Lower leg skin (tissue), 4 donors: ENCODE measurements at regions not wholly inside any gene's neighbourhood (a gene's known extent, or its start where the extent isn't known, plus 50 kb on each side); places are given as distances from the start of the nearest gene placed in this dataset.
"Not testable (repeated sequence)": the region's sequence is repeated elsewhere in the genome, so short reads cannot be mapped to it uniquely, and the experiment has no call there.

Experiments used
- DNase-seq, 2 donors: peaks; one replicate each; pipeline ENCODE4 v3.0.0-alpha.2; 2019; ENCODE audit warnings: low spot score in 2 of 2
- H3K4me3 ChIP-seq: fragments of 200-600 bp; sonication (generic); 2 replicates; pipeline ENCODE4 v1.5.1; 2017; ENCODE audit warnings: mild to moderate bottlenecking, low read depth; ENCODE audit not compliant: poor library complexity, severe bottlenecking
- CTCF ChIP-seq, 3 donors: fragments of 450-650 bp; IDR thresholded peaks; one replicate each; pipeline ENCODE4 v1.5.1; 2016; ENCODE audit warnings: antibody characterized with exemption in 3 of 3, mild to moderate bottlenecking in 3 of 3, moderate library complexity in 2 of 3
- POLR2A ChIP-seq, 2 donors: fragments of 450-650 bp; IDR thresholded peaks; one replicate each; pipeline ENCODE4 v1.6.1; 2016 to 2017; ENCODE audit warnings: antibody characterized with exemption in 2 of 2, mild to moderate bottlenecking in 1 of 2, moderate library complexity in 1 of 2
- WGBS, 2 donors: methylation state at CpG; one replicate each; pipeline ENCODE4 v1.1.5; 2018; 5-methylcytosine and 5-hydroxymethylcytosine counted together
- intact Hi-C: fragments of 100-400 bp; cut with DNase I; formaldehyde crosslinking; loops from one replicate; pipeline ENCODE4 v1.15.0; 2023; ENCODE audit warnings: low total_unique reads

DNA sequence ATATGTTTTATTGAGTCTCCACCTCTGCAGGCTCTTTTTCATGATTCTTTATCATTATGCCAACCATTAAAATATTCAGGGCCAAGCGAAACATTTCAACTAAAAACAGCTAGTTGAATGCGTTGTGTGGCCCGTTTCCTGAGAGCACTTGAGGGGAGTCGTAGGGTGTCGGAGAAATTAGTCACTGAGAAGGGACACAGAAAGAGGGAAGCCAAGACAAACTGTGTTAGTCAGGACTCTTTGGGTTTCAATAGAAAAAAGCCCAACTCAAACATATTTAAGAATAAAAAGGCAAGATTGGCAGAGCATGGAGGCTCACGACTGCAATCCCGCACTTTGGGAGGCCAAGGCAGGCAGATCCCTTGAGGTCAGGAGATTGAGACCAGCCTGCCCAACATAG is 58.9 kb downstream of the MAFB start:
- intact Hi-C loops: no loop called here
- DNase-seq: no peak
- 94 to 95% methylated on average over 7 of the region's 7 CpGs for WGBS, 2 donors
- H3K4me3 ChIP-seq: no peak overlapping the region
- TF ChIP-seq CTCF (IDR thresholded peaks at IDR 0.05): no peak

GRCh38 chr20:40628877-40629276 is 60.2 kb downstream of the MAFB start:
- TF ChIP-seq CTCF (IDR thresholded peaks at IDR 0.05) (no peak), POLR2A (IDR thresholded peaks at IDR 0.05) (no peak)
- no peak overlapping the region for H3K4me3 ChIP-seq
- WGBS, 2 donors: 29 to 42% methylated on average over 10 of the region's 10 CpGs
- peak in 1 of 2 donors; percentile 47 for DNase-seq
- intact Hi-C loops: no loop called here

DNA sequence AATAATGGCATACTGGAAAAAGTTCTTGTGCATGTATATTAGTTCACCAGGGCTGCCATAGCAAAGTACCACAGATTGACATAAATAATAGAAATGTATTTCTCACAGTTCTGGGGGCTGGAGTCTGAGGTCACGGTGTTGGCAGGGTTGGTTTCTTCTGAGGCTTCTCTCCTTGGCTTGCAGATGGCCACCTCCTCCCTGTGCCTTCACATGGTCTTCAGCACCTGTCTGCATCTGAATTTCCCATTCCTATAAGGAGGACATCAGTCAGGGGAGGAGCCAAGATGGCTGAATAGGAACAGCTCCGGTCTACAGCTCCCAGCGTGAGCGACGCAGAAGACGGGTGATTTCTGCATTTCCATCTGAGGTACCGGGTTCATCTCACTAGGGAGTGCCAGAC is 70.0 kb downstream of the MAFB start:
- WGBS, 2 donors: 74 to 88% methylated on average over 2 to 7 of the region's 7 CpGs
- intact Hi-C loops, DNase-seq, H3K4me3 ChIP-seq: not testable (repeated sequence)

DNA sequence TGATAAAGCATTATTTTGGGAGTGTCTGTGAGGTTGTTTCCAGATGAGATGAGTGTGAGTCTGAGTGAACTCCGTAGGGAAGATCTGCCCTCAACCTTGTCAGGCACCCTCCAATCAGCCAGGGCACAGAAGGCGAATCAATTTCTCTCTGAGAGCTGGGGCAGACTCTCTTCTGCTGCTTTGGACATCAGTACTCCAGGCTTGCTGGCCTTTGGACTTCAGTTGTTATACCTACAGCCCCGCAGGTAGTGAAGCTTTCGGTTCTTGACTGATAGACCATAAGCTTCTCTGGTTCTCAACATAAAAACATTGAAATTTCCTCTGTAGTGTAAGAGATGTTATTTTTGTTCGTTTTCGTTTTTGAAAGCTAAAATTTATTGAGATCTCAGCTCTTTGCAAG is 71.4 kb downstream of the MAFB start:
- 93 to 95% methylated on average over 6 of the region's 6 CpGs for WGBS, 2 donors
- intact Hi-C loops: no loop called here
- H3K4me3 ChIP-seq: no peak overlapping the region
- TF ChIP-seq POLR2A (IDR thresholded peaks at IDR 0.05): no peak
- no peak for TF ChIP-seq CTCF (IDR thresholded peaks at IDR 0.05)
- DNase-seq: no peak

DNA sequence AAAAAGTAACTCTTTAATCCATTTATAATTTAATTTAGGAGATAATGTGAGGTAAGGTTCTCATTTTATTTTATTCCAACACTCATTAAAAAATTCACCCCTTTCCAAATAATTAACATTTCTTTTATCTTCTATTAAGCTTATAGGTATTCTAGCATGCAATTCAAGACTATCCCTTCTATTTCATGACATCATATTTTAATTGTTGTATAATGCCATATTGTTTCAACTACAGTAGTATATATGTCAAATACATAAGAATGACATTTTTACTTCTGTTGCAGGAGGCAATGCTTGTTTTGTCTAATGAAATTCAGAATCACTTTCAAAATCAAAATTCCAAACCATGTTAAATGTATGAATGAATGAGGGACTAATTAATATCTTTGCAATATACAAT is 76.2 kb downstream of the MAFB start:
- intact Hi-C loops: no loop called here
- TF ChIP-seq POLR2A (IDR thresholded peaks at IDR 0.05) (no peak), CTCF (IDR thresholded peaks at IDR 0.05) (no peak)
- no peak overlapping the region for H3K4me3 ChIP-seq
- no peak for DNase-seq

DNA sequence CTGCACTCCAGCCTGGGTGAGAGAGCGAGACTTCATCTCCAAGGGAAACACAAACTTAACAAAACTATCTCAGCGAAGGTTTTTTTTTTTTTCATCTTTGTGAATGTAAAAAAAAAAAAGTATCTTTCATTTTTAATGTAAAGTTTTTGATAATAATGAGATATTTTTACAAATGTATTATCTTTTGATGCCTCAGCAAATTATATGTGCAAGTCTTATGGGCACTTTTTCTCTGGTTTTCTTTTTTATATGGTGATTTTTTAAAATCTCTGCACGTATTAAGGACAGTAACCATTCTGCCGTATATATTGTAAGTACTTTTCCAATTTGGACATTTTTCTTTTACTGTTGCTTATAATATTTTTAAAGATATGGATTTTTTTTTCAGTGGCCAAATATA is 76.8 kb downstream of the MAFB start:
- TF ChIP-seq CTCF (IDR thresholded peaks at IDR 0.05) (no peak), POLR2A (IDR thresholded peaks at IDR 0.05) (no peak)
- DNase-seq: no peak
- no peak overlapping the region for H3K4me3 ChIP-seq
- intact Hi-C loops: no loop called here
- WGBS, 2 donors: 86 to 93% methylated on average over 4 of the region's 4 CpGs
